Endothelial cell of umbilical vein (primary cell): ENCODE measurements at regions not wholly inside any gene's neighbourhood (a gene's known extent, or its start where the extent isn't known, plus 50 kb on each side); places are given as distances from the start of the nearest gene placed in this dataset.

ENCODE experiments used
- BruUV-seq: library from RNA; stranded (reverse); fragments of 400-500 nt; replicated peaks from 2 replicates; lab custom pipeline; 2021; lab: Mats Ljungman, UMichigan
- CTCF ChIA-PET: fragments of 300-600, 350-600 bp; sonication (Branson Sonifier 250); formaldehyde crosslinking; loops from one replicate; lab custom pipeline; 2021; ENCODE audit warnings: antibody characterized with exemption, inconsistent platforms; lab: Charles Lee
- POLR2A ChIA-PET: fragments of 300-600, 350-600 bp; sonication (Branson Sonifier 250); formaldehyde crosslinking; loops from one replicate; lab custom pipeline; 2021; ENCODE audit warnings: antibody characterized with exemption, inconsistent platforms; lab: Charles Lee
- DNase-seq: peaks from one replicate; pipeline ENCODE4 v3.0.0-alpha.2; 2011; ENCODE audit warnings: low read depth, low spot score
- FAIRE-seq: peaks from 2 replicates; lab custom pipeline; 2011; peaks lifted over from hg19 to GRCh38; lab: Jason Lieb, UNC
- H2AFZ ChIP-seq: 2 replicates; pipeline ENCODE4 v1.6.0; 2012; ENCODE audit warnings: low read depth, low read length, control low read depth, inconsistent platforms
- H3K27ac ChIP-seq: 2 replicates; pipeline ENCODE4 v1.5.1; 2011; ENCODE audit warnings: low read depth, mild to moderate bottlenecking, control low read depth, low read length, moderate library complexity; ENCODE audit not compliant: insufficient read depth
- H3K27me3 ChIP-seq, 2 experiments: 2 replicates each; pipeline versions ENCODE4 v1.6.0 to v1.6.1; 2011; ENCODE audit warnings: low read length in 2 of 2, mixed read lengths in 1 of 2; ENCODE audit not compliant: control insufficient read depth in 2 of 2, insufficient read depth in 2 of 2
- H3K36me3 ChIP-seq, 2 experiments: 2 replicates in 1 of 2; 3 replicates in 1 of 2; pipeline ENCODE4 v1.5.1; 2011; ENCODE audit warnings: low read length in 2 of 2, mild to moderate bottlenecking in 1 of 2, moderate library complexity in 1 of 2; ENCODE audit not compliant: control insufficient read depth in 2 of 2, insufficient read depth in 2 of 2; ENCODE audit errors: extremely low read depth in 1 of 2
- H3K4me1 ChIP-seq: 3 replicates; pipeline ENCODE4 v1.5.1; 2011; ENCODE audit warnings: mild to moderate bottlenecking, low read length; ENCODE audit not compliant: control insufficient read depth, insufficient read depth; ENCODE audit errors: extremely low read depth
- H3K4me2 ChIP-seq: 2 replicates; pipeline ENCODE4 v1.6.1; 2011; ENCODE audit warnings: low read length, control low read depth, mixed read lengths; ENCODE audit not compliant: insufficient read depth
- H3K4me3 ChIP-seq, 3 experiments: fragments of 200-600 bp in 1 of 3; sonication (generic), shearing (Covaris generic) in 1 of 3; replicated peaks in 1 of 3; 2 replicates each; pipeline ENCODE4 v1.5.1; 2011 to 2016; ENCODE audit warnings: control low read depth in 3 of 3, low read length in 3 of 3, mild to moderate bottlenecking in 2 of 3, inconsistent platforms in 1 of 3, low read depth in 1 of 3, moderate library complexity in 1 of 3; ENCODE audit not compliant: insufficient read depth in 1 of 3
- H3K79me2 ChIP-seq: 2 replicates; pipeline ENCODE4 v1.6.0; 2012; ENCODE audit warnings: low read length, inconsistent platforms; ENCODE audit not compliant: control insufficient read depth, insufficient read depth
- H3K9ac ChIP-seq: replicated peaks from 2 replicates; pipeline ENCODE3; 2011; ENCODE audit warnings: low read length, control low read depth; ENCODE audit not compliant: insufficient read depth; ENCODE audit errors: extremely low read depth
- H3K9me1 ChIP-seq: replicated peaks from 3 replicates; pipeline ENCODE4 v1.6.0; 2011; ENCODE audit warnings: mild to moderate bottlenecking, low read length; ENCODE audit not compliant: control insufficient read depth, insufficient read depth; ENCODE audit errors: extremely low read depth
- H3K9me3 ChIP-seq: replicated peaks from 2 replicates; pipeline ENCODE4 v1.5.1; 2012; ENCODE audit warnings: low read length, inconsistent platforms; ENCODE audit not compliant: control insufficient read depth, insufficient read depth
- H4K20me1 ChIP-seq: replicated peaks from 2 replicates; pipeline ENCODE3; 2011; ENCODE audit warnings: mild to moderate bottlenecking, low read length; ENCODE audit not compliant: control insufficient read depth, insufficient read depth; ENCODE audit errors: extremely low read depth
- FOS ChIP-seq: IDR thresholded peaks from 2 replicates; pipeline ENCODE4 v1.6.1; 2011; ENCODE audit warnings: mild to moderate bottlenecking, low read length, moderate library complexity, borderline replicate concordance; ENCODE audit not compliant: insufficient read depth
- GATA2 ChIP-seq: IDR thresholded peaks from 2 replicates; pipeline ENCODE4 v1.7.0; 2011; ENCODE audit warnings: low read depth, mild to moderate bottlenecking, moderate library complexity, mixed read lengths, low read length; ENCODE audit not compliant: insufficient read length, insufficient read depth
- JUN ChIP-seq: IDR thresholded peaks from 2 replicates; pipeline ENCODE4 v1.6.1; 2011; ENCODE audit warnings: borderline replicate concordance, low read depth; ENCODE audit not compliant: insufficient read length, insufficient read depth
- MAX ChIP-seq: IDR thresholded peaks from 2 replicates; pipeline ENCODE4 v1.6.1; 2011; ENCODE audit not compliant: insufficient read depth, insufficient read length
- dilution Hi-C: fragments of 300-500 bp; cut with MboI; formaldehyde crosslinking; loops from one replicate; pipeline ENCODE4 v1.15.0; 2019; ENCODE audit warnings: low sequenced_read_pairs; ENCODE audit not compliant: extremely low pct_ligation_motif_present
- intact Hi-C: fragments of 100-400 bp; cut with micrococcal nuclease; formaldehyde crosslinking; loops from one replicate; pipeline ENCODE4 v1.10.0; 2022

- dilution Hi-C loops (no loop called here), intact Hi-C loops (no loop called here)
- TF ChIP-seq GATA2 (no peak), JUN (no peak), FOS (no peak), MAX (no peak)
- Histone ChIP-seq H3K27me3 (no peaks in the 10 kb centered on the region), H3K4me1 (no peaks in the 10 kb centered on the region), H3K9me3 (no peaks in the 10 kb centered on the region), H2AFZ (no peak overlapping the region), H3K4me2 (no peak overlapping the region), H3K9me1 (no peaks in the 10 kb centered on the region), H3K9ac (no peak overlapping the region), H3K36me3 (no peaks in the 10 kb centered on the region), H3K4me3 (no peak overlapping the region), H4K20me1 (no peaks in the 10 kb centered on the region), H3K79me2 (no peaks in the 10 kb centered on the region), H3K27ac (peak overlapping the region; percentile 20)
- BruUV-seq: no TSS peak
- CTCF ChIA-PET: no interaction called here
- POLR2A ChIA-PET: no interaction called here
- FAIRE-seq: no peak
- no peak for DNase-seq
Measured at GRCh38 chr13:67299751-67300150, 69.6 kb upstream of the PCDH9 start.

- H2AFZ ChIP-seq: no peak overlapping the region
- H4K20me1 ChIP-seq: no peaks in the 10 kb centered on the region
- DNase-seq (peak; percentile 37), FAIRE-seq (peak; percentile 68)
- H3K4me3 ChIP-seq: no peak overlapping the region
- peak overlapping the region; percentile 20 for H3K27ac ChIP-seq
- H3K79me2 ChIP-seq: no peaks in the 10 kb centered on the region
- H3K4me2 ChIP-seq: no peak overlapping the region
- no peaks in the 10 kb centered on the region for H3K27me3 ChIP-seq
- dilution Hi-C loops: no loop called here
- BruUV-seq: no TSS peak
- CTCF ChIA-PET: no interaction called here
- H3K9me3 ChIP-seq: no peaks in the 10 kb centered on the region
- no peaks in the 10 kb centered on the region for H3K4me1 ChIP-seq
- intact Hi-C loops: no loop called here
- POLR2A ChIA-PET: no interaction called here
- TF ChIP-seq FOS (no peak), JUN (no peak), GATA2 (peak; percentile 23)
- no peaks in the 10 kb centered on the region for H3K9me1 ChIP-seq
- H3K9ac ChIP-seq: no peak overlapping the region
- no peaks in the 10 kb centered on the region for H3K36me3 ChIP-seq
Measured at GRCh38 chr13:67299072-67299635, 69.0 kb upstream of the PCDH9 start.
